Breast epithelium (tissue), 3 donors: ENCODE measurements at regions not wholly inside any gene's neighbourhood (a gene's known extent, or its start where the extent isn't known, plus 50 kb on each side); places are given as distances from the start of the nearest gene placed in this dataset.

ENCODE experiments used
- POLR2A ChIP-seq: fragments of 450-650 bp; IDR thresholded peaks from one replicate; pipeline ENCODE4 v1.6.1; 2016; ENCODE audit warnings: antibody characterized with exemption, mild to moderate bottlenecking, moderate library complexity
- POLR2AphosphoS5 ChIP-seq, 3 donors: sonication (generic); formaldehyde crosslinking; IDR thresholded peaks; one replicate each; pipeline ENCODE4 v1.6.1; 2017; ENCODE audit warnings: antibody characterized with exemption in 3 of 3

DNA sequence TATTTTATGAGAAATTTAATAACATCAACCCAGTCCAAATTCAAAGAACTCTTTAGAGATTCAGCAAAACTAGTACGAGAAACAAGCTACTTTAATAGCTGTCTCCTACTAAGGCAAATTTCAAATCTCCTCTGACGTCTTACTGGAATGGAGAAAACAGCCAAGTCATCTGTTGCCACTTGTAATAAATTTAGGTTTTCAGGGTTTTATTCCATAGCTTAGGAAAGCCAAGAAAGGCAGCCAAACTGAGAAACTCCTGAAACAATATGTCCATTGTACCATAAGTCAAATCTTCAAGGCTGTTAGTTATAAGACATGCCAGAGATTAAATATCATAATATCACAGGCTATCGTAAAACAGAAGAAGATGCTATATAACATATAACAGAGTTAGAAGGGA is 524.6 kb upstream of the SETBP1 start:
- TF ChIP-seq POLR2AphosphoS5 (IDR thresholded peaks at IDR 0.05) (no peak), POLR2A (no peak)
